ENCODE measurements at regions not wholly inside any gene's neighbourhood (a gene's known extent, or its start where the extent isn't known, plus 50 kb on each side); places are given as distances from the start of the nearest gene placed in this dataset.
A peak's percentile ranks its signal among the peaks of the same experiment; 100 is the strongest.

- no peaks in the 10 kb centered on the region for H3K9me3 Mint-ChIP-seq (ENCODE audit: low read depth)
- no peak overlapping the region for H3K27ac Mint-ChIP-seq (ENCODE audit: unreplicated experiment)
- peaks cover 5% of the 10 kb centered on the region for H3K4me1 Mint-ChIP-seq (ENCODE audit: low read depth)
- H3K27me3 Mint-ChIP-seq (ENCODE audit: low read depth): no peaks in the 10 kb centered on the region
- DNase-seq (ENCODE audit: low spot score): no peak
- TF ChIP-seq CTCF (IDR thresholded peaks at IDR 0.05): no peak
- H3K36me3 Mint-ChIP-seq (ENCODE audit: low read depth): no peaks in the 10 kb centered on the region
- H3K4me3 Mint-ChIP-seq (ENCODE audit: unreplicated experiment): no peak overlapping the region
Measured at GRCh38 chr15:62644216-62644888, 398.2 kb upstream of the TPM1 start.

GRCh38 chr15:62644889-62645742, 397.4 kb upstream of the TPM1 start:
- no peak for DNase-seq (ENCODE audit: low spot score)
- no peak for TF ChIP-seq CTCF (IDR thresholded peaks at IDR 0.05)
- Mint-ChIP-seq H3K9me3 (ENCODE audit: low read depth) (no peaks in the 10 kb centered on the region), H3K4me3 (ENCODE audit: unreplicated experiment) (no peak overlapping the region), H3K27ac (ENCODE audit: unreplicated experiment) (no peak overlapping the region), H3K4me1 (ENCODE audit: low read depth) (peaks cover 11% of the 10 kb centered on the region), H3K27me3 (ENCODE audit: low read depth) (no peaks in the 10 kb centered on the region), H3K36me3 (ENCODE audit: low read depth) (no peaks in the 10 kb centered on the region)

GRCh38 chr15:62647202-62647842, 395.2 kb upstream of the TPM1 start:
- H3K27ac Mint-ChIP-seq (ENCODE audit: unreplicated experiment): no peak overlapping the region
- no peak for DNase-seq (ENCODE audit: low spot score)

GRCh38 chr15:62647843-62648505, 394.6 kb upstream of the TPM1 start:
- H3K27ac Mint-ChIP-seq (ENCODE audit: unreplicated experiment): no peak overlapping the region
- TF ChIP-seq CTCF (IDR thresholded peaks at IDR 0.05): no peak
- DNase-seq (ENCODE audit: low spot score): no peak
- H3K4me1 Mint-ChIP-seq (ENCODE audit: low read depth): peaks cover 14% of the 10 kb centered on the region
- H3K9me3 Mint-ChIP-seq (ENCODE audit: low read depth): no peaks in the 10 kb centered on the region
- no peak overlapping the region for H3K4me3 Mint-ChIP-seq (ENCODE audit: unreplicated experiment)
- H3K27me3 Mint-ChIP-seq (ENCODE audit: low read depth): no peaks in the 10 kb centered on the region
- peaks cover 2% of the 10 kb centered on the region for H3K36me3 Mint-ChIP-seq (ENCODE audit: low read depth)

More at GRCh38 chr15:62647202-62647842, 395.2 kb upstream of the TPM1 start:
- Mint-ChIP-seq H3K9me3 (ENCODE audit: low read depth) (no peaks in the 10 kb centered on the region), H3K4me3 (ENCODE audit: unreplicated experiment) (no peak overlapping the region), H3K27me3 (ENCODE audit: low read depth) (no peaks in the 10 kb centered on the region), H3K36me3 (ENCODE audit: low read depth) (no peaks in the 10 kb centered on the region), H3K4me1 (ENCODE audit: low read depth) (peaks cover 14% of the 10 kb centered on the region)
- TF ChIP-seq CTCF (IDR thresholded peaks at IDR 0.05): no peak

GRCh38 chr15:62648954-62649353, 393.6 kb upstream of the TPM1 start:
- no peak for DNase-seq (ENCODE audit: low spot score)
- H3K4me1 Mint-ChIP-seq (ENCODE audit: low read depth): peaks cover 14% of the 10 kb centered on the region
- no peaks in the 10 kb centered on the region for H3K27me3 Mint-ChIP-seq (ENCODE audit: low read depth)
- peak; percentile 72 for TF ChIP-seq CTCF (IDR thresholded peaks at IDR 0.05)
- H3K36me3 Mint-ChIP-seq (ENCODE audit: low read depth): peaks cover 4% of the 10 kb centered on the region
- H3K27ac Mint-ChIP-seq (ENCODE audit: unreplicated experiment): no peak overlapping the region
- no peak overlapping the region for H3K4me3 Mint-ChIP-seq (ENCODE audit: unreplicated experiment)
- peaks cover under 1% of the 10 kb centered on the region for H3K9me3 Mint-ChIP-seq (ENCODE audit: low read depth)

Measured in chondrocyte (in vitro differentiated cells).